Left lung (tissue), 4 donors: ENCODE measurements at regions not wholly inside any gene's neighbourhood (a gene's known extent, or its start where the extent isn't known, plus 50 kb on each side); places are given as distances from the start of the nearest gene placed in this dataset.

ENCODE experiments used
- ATAC-seq: fragments of 200-7000 bp; cut with Tn5 transposase; one replicate; pipeline ENCODE4 v1.9.1; 2020; ENCODE audit warnings: moderate library complexity
- DNase-seq, 4 donors: peaks; one replicate each; pipeline ENCODE4 v3.0.0-alpha.2; 2013 to 2020
- H3K27ac ChIP-seq, 2 donors: fragments of 200-600 bp; sonication (generic) in 1 of 2; one replicate each; pipeline versions ENCODE4 v1.5.0 to v1.8.0; 2020 to 2021
- H3K27me3 ChIP-seq, 2 donors: fragments of 200-600 bp; sonication (generic) in 1 of 2; one replicate each; pipeline versions ENCODE4 v1.5.0 to v1.8.0; 2020 to 2021
- H3K36me3 ChIP-seq, 2 donors: fragments of 200-600 bp; sonication (generic) in 1 of 2; one replicate each; pipeline versions ENCODE4 v1.5.0 to v1.8.0; 2020 to 2021
- H3K4me1 ChIP-seq, 2 donors: fragments of 200-600 bp; one replicate each; pipeline ENCODE4 v1.8.0; 2021
- H3K4me3 ChIP-seq, 2 donors: fragments of 200-600 bp; sonication (generic) in 1 of 2; one replicate each; pipeline versions ENCODE4 v1.5.0 to v1.8.0; 2020 to 2021; ENCODE audit warnings: mild to moderate bottlenecking in 1 of 2
- H3K9me3 ChIP-seq, 2 donors: fragments of 200-600 bp; sonication (generic) in 1 of 2; one replicate each; pipeline versions ENCODE4 v1.5.0 to v1.8.0; 2020 to 2021
- intact Hi-C, 2 donors: fragments of 100-400 bp; cut with DNase I; formaldehyde crosslinking; loops; one replicate each; pipeline versions ENCODE4 v1.11.2 to v1.14.2; 2022
- TF ChIP-seq, protein P1 (sequence below), 2 donors: fragments of 200-600 bp; sonication (generic) in 1 of 2; IDR thresholded peaks; one replicate each; pipeline versions ENCODE4 v1.5.0 to v1.8.0; 2021; ENCODE audit warnings: antibody characterized with exemption in 2 of 2
- donor health status: DM: no; HTN: yes; CAD: no.
- donor health status: DM: no; HTN: no; CAD: no.

DNA sequence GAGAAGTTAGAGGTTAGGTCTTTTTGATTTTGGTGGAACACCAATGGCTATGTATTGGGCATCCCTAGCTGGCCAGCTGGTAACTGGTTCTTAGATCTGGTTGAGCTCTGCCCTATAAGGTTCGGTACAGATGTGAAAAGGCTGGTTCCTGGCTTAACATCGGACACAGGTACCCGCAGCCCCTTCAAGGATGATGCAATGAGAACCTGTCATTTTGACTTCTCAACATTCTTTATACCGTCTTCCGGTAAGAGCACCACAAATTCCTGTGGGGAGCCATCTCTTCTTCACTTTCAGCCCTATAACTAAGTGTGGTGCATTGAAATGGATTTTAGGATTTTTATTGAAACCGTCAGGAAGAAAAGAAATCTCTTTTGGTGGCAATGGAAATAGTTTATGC is 222.8 kb downstream of the ADAMTS9 start:
- Histone ChIP-seq H3K36me3 (no peaks in the 10 kb centered on the region), H3K4me3 (no peak overlapping the region), H3K9me3 (no peaks in the 10 kb centered on the region), H3K27ac (no peak overlapping the region), H3K4me1 (no peaks in the 10 kb centered on the region), H3K27me3 (no peaks in the 10 kb centered on the region)
- ATAC-seq: no peak
- no peak for DNase-seq
- TF ChIP-seq, protein P1, sequence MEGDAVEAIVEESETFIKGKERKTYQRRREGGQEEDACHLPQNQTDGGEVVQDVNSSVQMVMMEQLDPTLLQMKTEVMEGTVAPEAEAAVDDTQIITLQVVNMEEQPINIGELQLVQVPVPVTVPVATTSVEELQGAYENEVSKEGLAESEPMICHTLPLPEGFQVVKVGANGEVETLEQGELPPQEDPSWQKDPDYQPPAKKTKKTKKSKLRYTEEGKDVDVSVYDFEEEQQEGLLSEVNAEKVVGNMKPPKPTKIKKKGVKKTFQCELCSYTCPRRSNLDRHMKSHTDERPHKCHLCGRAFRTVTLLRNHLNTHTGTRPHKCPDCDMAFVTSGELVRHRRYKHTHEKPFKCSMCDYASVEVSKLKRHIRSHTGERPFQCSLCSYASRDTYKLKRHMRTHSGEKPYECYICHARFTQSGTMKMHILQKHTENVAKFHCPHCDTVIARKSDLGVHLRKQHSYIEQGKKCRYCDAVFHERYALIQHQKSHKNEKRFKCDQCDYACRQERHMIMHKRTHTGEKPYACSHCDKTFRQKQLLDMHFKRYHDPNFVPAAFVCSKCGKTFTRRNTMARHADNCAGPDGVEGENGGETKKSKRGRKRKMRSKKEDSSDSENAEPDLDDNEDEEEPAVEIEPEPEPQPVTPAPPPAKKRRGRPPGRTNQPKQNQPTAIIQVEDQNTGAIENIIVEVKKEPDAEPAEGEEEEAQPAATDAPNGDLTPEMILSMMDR (IDR thresholded peaks at IDR 0.05): no peak
- intact Hi-C loops: no loop called here

DNA sequence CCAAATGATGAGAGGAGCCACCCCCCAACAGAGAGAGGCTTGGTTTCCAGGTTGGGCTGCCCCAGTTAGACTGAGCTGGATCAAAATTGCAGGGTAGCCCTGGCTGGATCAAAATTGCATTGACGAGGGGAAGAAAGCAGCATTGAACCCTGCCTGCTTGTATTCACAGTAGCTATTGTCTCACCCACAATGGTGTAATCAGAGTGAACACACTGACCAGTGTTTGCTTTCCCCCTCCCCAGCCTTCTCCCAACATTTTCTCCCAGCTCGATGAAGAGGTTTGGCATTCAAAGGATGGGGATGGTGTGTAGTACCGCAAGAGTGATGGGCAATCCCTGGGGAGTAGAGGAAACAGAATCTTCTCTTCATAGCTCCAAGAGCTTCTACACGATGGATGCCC is 223.8 kb downstream of the ADAMTS9 start:
- Histone ChIP-seq H3K27me3 (no peaks in the 10 kb centered on the region), H3K4me3 (no peak overlapping the region), H3K9me3 (no peaks in the 10 kb centered on the region), H3K36me3 (no peaks in the 10 kb centered on the region), H3K27ac (no peak overlapping the region), H3K4me1 (no peaks in the 10 kb centered on the region)
- TF ChIP-seq, protein P1 (IDR thresholded peaks at IDR 0.05): no peak
- no peak for DNase-seq
- ATAC-seq: no peak
- intact Hi-C loops: no loop called here

DNA sequence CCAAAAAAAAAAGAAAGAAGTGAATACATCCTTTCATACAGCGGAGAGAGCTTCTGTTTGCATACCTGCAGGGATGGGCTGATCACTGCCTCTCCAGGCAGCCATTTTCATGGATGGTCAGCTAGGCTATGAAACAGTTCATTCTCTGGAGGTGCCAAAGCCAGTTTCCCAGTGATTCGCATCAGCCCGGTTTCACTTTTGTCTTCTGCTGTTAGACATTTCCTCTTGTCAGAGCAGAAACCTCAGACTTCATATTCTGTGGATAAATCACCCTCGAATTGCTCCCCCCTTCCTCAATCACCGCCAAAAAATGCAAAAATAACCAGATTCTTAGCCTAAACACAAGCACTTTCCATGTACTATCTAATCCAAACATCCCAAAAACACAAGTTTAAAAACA is 225.6 kb downstream of the ADAMTS9 start:
- ATAC-seq (peak; percentile 29), DNase-seq (no peak)
- Histone ChIP-seq H3K9me3 (no peaks in the 10 kb centered on the region), H3K4me1 (no peaks in the 10 kb centered on the region), H3K27ac (peak overlapping the region in 1 of 2 donors; percentile 33), H3K4me3 (no peak overlapping the region), H3K27me3 (no peaks in the 10 kb centered on the region), H3K36me3 (no peaks in the 10 kb centered on the region)
- intact Hi-C loops: no loop called here
- TF ChIP-seq, protein P1 (IDR thresholded peaks at IDR 0.05): no peak

DNA sequence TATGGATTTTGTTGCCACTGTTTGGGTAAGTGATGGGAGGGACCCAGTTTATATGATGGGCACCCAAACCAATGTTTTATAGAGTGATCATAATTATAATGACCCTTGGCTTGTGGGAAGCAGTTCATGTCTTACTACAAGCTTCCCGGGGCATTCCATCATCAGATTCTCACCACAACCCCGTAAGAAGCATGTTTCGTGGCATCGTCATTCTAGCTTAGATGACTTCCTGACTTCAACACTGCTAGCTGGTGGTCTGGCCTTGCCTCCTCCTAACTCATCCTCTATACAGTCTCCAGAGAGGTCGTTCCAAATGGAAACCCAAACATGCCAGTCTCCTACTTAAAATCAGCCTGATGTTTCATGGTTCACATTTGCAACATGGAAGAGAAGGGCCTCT is 226.9 kb downstream of the ADAMTS9 start:
- ATAC-seq: no peak

DNA sequence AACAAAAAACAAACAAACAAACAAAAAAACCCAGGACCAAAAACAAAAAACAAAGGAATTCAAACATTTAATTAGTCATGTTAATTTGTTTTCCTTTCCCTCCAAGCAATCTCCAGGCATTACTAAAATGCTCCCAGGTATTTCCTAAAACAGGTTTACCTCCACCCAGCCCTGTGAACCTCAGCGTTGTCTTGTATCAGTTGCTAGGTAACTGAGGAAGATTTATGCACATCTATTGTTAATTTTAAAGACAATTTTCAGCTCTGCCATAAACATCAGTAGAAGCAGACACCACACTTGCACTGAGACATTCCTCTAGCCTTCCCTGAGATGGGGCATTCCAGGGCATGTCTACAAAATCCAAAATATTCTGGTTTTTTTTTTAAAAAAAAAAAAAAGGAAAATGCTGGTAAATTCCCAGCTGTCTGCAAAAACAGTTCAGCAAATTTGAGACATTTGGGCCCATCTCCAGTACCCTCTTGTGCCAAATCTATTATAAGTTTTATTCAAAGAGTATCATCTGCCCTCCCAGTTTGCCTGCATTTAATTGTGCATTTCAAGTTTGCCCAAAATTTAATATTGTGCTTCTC is 227.6 kb downstream of the ADAMTS9 start:
- H3K36me3 ChIP-seq: no peaks in the 10 kb centered on the region
- no peaks in the 10 kb centered on the region for H3K4me1 ChIP-seq
- H3K27ac ChIP-seq: no peak overlapping the region
- TF ChIP-seq, protein P1 (IDR thresholded peaks at IDR 0.05): no peak
- DNase-seq (no peak), ATAC-seq (no peak)
- intact Hi-C loops: no loop called here
- H3K9me3 ChIP-seq: no peaks in the 10 kb centered on the region
- H3K27me3 ChIP-seq: no peaks in the 10 kb centered on the region
- no peak overlapping the region for H3K4me3 ChIP-seq

More for the DNA sequence above, 226.9 kb downstream of the ADAMTS9 start:
- intact Hi-C loops: no loop called here
- Histone ChIP-seq H3K4me1 (no peaks in the 10 kb centered on the region), H3K36me3 (no peaks in the 10 kb centered on the region), H3K27ac (no peak overlapping the region), H3K27me3 (no peaks in the 10 kb centered on the region), H3K4me3 (no peak overlapping the region), H3K9me3 (no peaks in the 10 kb centered on the region)
- TF ChIP-seq, protein P1 (IDR thresholded peaks at IDR 0.05): no peak
- no peak for DNase-seq
